GM19328 (cell line): ENCODE measurements at regions not wholly inside any gene's neighbourhood (a gene's known extent, or its start where the extent isn't known, plus 50 kb on each side); places are given as distances from the start of the nearest gene placed in this dataset.

Source experiments
- ATAC-seq: cut with Tn5 transposase; IDR thresholded peaks from one replicate; pipeline ENCODE4 v1.9.1; 2021; ENCODE audit warnings: mild to moderate bottlenecking, moderate library complexity; ENCODE audit not compliant: unreplicated experiment

- no peak for ATAC-seq
Measured at GRCh38 chr6:92545861-92546260, 873.5 kb downstream of the EPHA7 start.

- no peak for ATAC-seq
Measured at GRCh38 chr6:92541448-92542060, 877.8 kb downstream of the EPHA7 start.

DNA sequence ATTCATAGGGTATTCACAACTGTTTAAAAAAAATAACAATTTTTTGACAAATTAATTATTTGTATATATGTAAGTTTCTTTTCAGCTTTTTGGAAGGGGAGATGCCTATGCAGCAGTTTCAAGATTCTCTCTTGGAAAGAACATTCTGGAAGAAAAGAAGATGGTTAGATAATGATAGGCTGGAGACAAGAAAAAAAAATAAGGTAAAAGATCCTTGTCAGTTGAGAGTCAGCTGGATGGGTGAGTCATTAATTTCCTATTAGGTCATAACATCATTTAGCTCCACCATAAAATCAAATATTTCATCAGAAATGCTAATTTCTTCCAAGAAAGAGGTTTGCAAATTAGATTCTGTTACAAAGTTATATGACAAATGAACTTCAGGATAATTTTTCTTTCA lies 880.4 kb downstream of the EPHA7 start:
- ATAC-seq = no peak

DNA sequence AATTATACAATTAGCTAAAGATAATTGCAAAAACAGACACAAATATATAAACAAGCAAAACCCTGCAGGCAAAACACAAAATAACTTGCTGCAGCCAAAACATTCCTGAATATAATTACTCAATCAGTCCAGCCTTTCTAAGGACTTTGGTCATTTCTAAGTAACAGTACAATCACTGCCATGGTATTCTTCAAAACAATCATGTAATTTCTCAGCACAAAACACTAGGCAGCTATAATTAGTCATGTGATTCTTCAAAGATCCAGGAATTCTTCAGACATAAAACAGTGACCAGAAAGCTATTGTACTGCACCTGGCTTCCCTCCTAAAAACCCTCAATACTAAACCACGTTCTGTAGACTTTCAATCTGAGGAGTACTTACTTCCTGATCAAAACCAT lies 881.1 kb downstream of the EPHA7 start:
- no peak for ATAC-seq

- ATAC-seq = no peak
Measured at GRCh38 chr6:92534109-92534508, 885.2 kb downstream of the EPHA7 start.

DNA sequence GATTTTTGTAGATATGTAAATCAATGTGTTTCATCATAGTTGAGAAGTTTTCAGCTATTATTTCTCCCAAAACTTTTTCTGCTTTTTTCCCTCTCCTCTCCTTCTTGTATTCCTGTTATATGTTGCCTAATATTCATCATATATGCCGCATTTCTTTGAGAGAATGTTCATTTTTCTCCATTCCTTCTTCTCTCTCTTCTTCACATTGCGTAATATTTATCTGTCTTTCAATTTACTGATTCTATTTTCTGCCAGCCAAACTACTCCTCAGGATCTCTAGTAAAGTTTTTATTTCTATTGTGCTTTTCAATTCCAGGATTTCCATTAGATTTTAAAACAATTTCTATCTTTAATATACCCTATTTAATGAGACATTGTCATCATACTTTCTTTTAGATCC lies 896.8 kb downstream of the EPHA7 start:
- ATAC-seq = no peak

- no peak for ATAC-seq
Measured at GRCh38 chr6:92521553-92521952, 897.8 kb downstream of the EPHA7 start.

DNA sequence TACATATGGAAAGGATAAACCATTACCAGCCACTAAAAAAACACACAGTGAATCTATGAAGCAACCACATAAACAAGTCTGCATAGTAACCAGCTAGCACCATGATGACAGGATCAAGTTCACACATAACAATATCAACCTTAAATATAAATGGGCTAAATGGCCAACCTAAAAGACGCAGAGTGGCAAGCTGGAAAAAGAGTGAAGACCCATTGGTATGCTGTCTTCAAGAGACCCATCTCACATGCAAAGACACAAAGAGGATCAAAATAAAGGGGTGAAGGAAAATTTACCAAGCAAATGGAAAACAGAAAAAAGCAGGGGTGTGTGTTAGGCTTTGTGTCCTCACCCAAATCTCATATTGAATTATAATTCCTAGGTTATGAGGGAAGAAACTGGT lies 909.2 kb downstream of the EPHA7 start:
- ATAC-seq = no peak

DNA sequence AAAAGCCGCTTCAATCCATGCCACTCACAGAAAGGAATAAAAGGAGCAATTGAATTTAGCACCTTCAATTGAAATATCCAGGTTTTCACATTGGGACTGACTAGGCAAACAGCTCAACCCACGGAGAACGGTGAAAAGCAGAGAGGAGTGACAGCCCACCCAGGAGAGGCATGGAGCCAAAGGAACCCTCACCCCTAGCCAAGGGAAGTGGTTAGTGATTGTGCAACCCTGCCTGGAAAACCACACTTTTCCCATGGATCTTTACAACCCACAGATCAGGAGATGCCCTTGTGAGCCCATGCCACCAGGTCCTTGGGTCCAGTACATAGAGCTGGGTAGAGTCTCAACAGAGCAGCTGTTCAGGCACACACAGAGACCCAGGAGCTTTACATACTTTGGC lies 911.8 kb downstream of the EPHA7 start:
- ATAC-seq = no peak

- no peak for ATAC-seq
Measured at GRCh38 chr6:92504509-92504908, 914.9 kb downstream of the EPHA7 start.

GRCh38 chr6:92497281-92497680 lies 922.1 kb downstream of the EPHA7 start:
- ATAC-seq = no peak

GRCh38 chr6:92496527-92496926 lies 922.8 kb downstream of the EPHA7 start:
- no peak for ATAC-seq

- ATAC-seq = no peak
Measured at GRCh38 chr6:92495242-92495641, 924.1 kb downstream of the EPHA7 start.

DNA sequence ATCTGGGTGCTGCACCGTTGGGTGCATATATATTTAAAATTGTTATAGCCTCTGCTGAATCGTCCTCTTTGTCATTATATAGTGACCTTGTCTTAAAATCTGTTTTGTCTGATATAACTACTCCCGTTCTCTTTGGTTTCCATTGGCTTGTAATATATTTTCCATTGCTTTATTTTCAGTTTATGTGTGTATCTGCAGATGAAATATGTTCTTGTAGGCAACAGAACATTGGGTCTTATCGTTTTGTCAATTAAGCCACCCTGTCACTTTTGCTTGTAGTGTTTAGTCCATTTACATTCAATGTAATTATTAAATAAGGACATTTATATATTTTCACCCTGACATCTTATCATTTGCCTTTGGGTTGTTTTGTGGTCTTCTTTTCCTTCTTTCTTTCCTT lies 933.9 kb downstream of the EPHA7 start:
- ATAC-seq = no peak

DNA sequence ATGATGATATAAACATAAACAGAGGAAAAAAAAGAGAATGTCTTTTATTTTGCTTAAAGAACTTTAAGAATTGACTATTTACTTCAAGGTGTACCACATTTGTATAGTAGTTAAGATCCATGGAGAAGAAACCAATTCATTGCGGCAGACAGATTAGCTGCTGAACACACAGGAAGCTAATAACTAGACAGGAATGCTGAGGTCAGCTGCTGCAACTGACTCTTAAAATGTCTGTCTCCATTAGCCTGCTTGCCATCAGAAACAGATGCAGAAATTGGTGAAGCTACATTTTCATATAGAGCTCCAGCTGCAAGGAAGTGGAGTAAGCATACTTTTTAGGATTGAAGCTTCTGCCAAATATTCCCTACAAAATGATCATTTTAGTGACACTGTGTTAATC lies 939.5 kb downstream of the EPHA7 start:
- ATAC-seq = no peak

DNA sequence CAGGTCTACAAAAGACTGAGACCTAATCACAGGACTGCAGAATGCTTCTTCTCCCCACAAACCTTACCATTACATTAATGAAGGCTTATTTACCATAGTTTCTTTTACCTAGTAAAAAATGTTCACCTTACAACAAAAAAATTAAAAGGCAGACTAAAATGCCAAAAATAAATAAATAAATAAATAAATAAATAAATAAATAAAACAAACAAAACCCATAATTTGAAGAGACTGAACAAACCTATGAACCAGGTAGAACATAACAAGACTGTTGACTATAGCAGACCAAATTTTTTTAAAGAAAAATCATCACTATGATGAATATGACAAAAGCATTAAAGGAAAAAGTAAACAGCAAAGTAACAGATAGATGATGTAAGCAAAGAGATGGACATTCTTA lies 946.3 kb downstream of the EPHA7 start:
- no peak for ATAC-seq

- ATAC-seq = no peak
Measured at GRCh38 chr6:92469186-92469828, 950.1 kb downstream of the EPHA7 start.

DNA sequence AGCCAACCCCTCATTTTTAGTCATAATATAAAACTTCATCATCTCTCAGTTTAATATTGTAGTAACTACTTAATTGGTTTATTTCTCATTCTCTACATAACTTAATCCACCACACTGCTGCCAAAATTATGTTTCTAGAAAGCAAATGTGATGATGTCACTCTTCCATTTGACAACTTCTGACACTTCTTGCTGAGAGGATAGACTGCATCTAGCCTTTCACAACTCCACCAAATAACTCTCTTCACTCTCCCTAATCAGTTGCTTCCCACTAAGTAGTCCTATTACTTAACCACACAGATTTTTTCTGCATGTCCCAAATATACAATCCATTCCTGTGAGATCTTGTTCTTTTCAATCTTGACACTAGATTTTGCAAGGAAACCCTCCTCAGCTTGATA lies 951.3 kb downstream of the EPHA7 start:
- no peak for ATAC-seq

- no peak for ATAC-seq
Measured at GRCh38 chr6:92460133-92460532, 959.2 kb downstream of the EPHA7 start.

DNA sequence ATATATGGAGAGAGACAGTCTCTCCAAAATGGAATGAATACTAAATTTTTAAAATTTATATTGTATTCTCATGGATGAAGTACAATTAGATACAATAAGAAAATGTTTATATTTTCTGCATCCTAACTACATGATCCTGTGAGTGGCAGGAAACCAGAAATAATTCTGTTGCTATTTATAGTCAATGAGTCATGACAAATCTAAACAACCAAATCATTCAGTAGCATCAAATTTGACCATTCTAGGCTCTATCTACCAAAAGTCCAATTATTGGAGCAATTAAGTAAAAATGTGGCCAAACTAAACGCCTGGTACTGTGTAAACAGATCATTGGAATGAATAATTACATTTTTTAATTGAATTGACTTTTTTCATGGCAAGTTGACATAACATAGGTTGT lies 959.8 kb downstream of the EPHA7 start:
- no peak for ATAC-seq

GRCh38 chr6:92446052-92446451 lies 973.3 kb downstream of the EPHA7 start:
- ATAC-seq = no peak

- ATAC-seq = no peak
Measured at GRCh38 chr6:92433911-92434310, 985.4 kb downstream of the EPHA7 start.

GRCh38 chr6:92431502-92431901 lies 987.9 kb downstream of the EPHA7 start:
- ATAC-seq = no peak
